GM10266 (cell line): ENCODE measurements at regions not wholly inside any gene's neighbourhood (a gene's known extent, or its start where the extent isn't known, plus 50 kb on each side); places are given as distances from the start of the nearest gene placed in this dataset.

Source experiments
- DNase-seq: peaks from one replicate; pipeline ENCODE4 v3.0.0; 2012; ENCODE audit errors: extremely low spot score
- TF ChIP-seq, protein P1 (sequence below): IDR thresholded peaks from 2 replicates; pipeline ENCODE4 v1.5.1; 2012; ENCODE audit warnings: mild to moderate bottlenecking, low read depth; ENCODE audit not compliant: control insufficient read depth, insufficient read depth; ENCODE audit errors: missing control alignments

GRCh38 chr5:97627272-97627671 is 444.2 kb upstream of the RIOK2 start:
- no peak for DNase-seq
- TF ChIP-seq, protein P1, sequence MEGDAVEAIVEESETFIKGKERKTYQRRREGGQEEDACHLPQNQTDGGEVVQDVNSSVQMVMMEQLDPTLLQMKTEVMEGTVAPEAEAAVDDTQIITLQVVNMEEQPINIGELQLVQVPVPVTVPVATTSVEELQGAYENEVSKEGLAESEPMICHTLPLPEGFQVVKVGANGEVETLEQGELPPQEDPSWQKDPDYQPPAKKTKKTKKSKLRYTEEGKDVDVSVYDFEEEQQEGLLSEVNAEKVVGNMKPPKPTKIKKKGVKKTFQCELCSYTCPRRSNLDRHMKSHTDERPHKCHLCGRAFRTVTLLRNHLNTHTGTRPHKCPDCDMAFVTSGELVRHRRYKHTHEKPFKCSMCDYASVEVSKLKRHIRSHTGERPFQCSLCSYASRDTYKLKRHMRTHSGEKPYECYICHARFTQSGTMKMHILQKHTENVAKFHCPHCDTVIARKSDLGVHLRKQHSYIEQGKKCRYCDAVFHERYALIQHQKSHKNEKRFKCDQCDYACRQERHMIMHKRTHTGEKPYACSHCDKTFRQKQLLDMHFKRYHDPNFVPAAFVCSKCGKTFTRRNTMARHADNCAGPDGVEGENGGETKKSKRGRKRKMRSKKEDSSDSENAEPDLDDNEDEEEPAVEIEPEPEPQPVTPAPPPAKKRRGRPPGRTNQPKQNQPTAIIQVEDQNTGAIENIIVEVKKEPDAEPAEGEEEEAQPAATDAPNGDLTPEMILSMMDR, result no peak

DNA sequence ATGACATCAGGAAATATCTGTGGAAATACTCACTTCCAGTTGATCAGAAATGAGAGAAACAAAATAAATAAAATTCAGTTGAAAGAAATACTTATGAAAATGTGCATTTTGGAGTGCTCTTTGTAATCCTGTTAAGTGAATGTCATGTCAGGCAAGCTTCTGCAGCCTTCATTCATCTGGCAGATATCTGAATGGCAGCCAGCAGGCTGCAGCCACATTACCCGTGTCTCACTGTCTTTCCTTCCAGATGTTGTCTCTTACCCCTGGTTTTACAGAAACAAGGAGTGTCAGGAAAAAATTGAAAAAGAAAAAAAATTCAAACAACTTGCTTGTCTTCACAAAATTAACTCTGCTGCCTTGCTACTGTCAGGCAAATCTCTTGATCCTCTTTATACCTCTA is 445.0 kb upstream of the RIOK2 start:
- TF ChIP-seq, protein P1, result no peak
- DNase-seq, result no peak

- no peak for DNase-seq
- TF ChIP-seq, protein P1, result no peak
Measured at GRCh38 chr5:97628807-97629206, 445.8 kb upstream of the RIOK2 start.

DNA sequence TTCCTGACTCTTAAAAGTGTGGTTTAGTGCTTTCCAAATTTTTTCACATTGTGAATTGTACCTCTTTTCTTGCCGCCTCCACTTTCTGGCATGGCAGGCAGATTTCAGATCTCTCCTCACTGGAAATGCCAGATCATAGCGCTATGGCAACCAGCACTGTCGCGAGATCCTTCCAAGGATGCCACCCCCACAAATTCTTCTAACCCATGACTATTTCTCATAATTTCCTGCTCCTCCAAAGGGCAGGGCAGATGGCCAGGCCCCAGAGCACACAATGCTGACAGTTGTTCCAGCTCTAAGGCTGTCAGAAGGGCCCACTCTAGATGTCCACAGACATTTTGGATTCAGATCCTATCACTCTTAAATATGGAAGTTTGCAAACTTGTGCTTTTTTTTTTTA is 446.2 kb upstream of the RIOK2 start:
- DNase-seq, result no peak
- TF ChIP-seq, protein P1, result no peak

- no peak for DNase-seq
- TF ChIP-seq, protein P1, result no peak
Measured at GRCh38 chr5:97635553-97635952, 452.5 kb upstream of the RIOK2 start.

DNA sequence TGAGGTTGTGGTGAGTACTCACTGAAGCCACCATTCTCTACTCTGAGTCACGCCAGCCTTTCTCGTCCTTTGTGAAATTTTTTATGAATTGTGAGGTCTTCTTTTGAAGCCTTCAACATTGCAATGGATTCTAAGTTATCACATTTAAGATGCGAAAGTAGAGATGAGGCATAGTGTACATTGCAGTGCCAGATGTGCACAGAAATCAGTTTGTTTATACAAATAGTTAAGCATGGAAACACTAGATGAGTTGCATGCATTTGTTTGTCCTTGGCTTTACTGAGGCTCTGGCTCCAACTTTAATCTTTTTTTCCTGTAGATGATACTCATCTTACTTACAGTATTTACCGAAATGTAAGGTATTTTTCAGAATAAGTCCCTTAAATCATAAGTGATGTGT is 453.7 kb upstream of the RIOK2 start:
- no peak for DNase-seq
- TF ChIP-seq, protein P1, result no peak

DNA sequence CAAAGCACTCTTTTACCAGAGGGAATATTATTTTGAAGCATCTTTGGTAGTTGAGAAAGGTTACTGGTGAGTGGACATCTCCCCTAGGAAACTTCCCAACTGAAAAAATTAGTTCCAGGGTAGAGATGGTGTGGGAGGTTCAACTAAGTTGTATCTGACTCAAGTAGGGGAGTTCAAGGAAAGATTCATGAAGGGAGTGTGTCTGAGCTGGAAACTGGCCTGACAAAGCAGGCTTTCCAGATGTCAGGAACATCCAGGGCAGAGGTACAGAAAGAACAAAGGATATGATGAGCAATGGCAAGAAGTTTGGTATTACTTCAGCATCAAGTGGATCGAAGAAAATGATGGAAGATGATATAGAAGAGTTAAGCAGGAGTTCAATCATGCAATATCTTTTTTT is 458.0 kb upstream of the RIOK2 start:
- no peak for DNase-seq
- TF ChIP-seq, protein P1, result no peak
